BJ (cell line): ENCODE measurements at regions not wholly inside any gene's neighbourhood (a gene's known extent, or its start where the extent isn't known, plus 50 kb on each side); places are given as distances from the start of the nearest gene placed in this dataset.

Source experiments
- CTCF ChIA-PET: fragments of 350-600 bp; formaldehyde crosslinking; extraction: SDS; loops from one replicate; lab custom pipeline; 2021; ENCODE audit warnings: antibody characterized with exemption, inconsistent platforms; lab: Yijun Ruan, JAX
- POLR2A ChIA-PET: fragments of 300-600 bp; sonication (Branson Sonifier 250); formaldehyde crosslinking; extraction: SDS; loops from one replicate; lab custom pipeline; 2021; ENCODE audit warnings: antibody characterized with exemption; lab: Charles Lee
- DNase-seq: peaks from one replicate; pipeline ENCODE4 v3.0.0-alpha.2; 2011; ENCODE audit warnings: low read depth
- H3K27me3 ChIP-seq: 2 replicates; pipeline ENCODE4 v1.6.0; 2011; ENCODE audit warnings: low read length; ENCODE audit not compliant: control insufficient read depth, insufficient read depth
- H3K36me3 ChIP-seq: 2 replicates; pipeline ENCODE4 v1.5.1; 2011; ENCODE audit warnings: low read length; ENCODE audit not compliant: control insufficient read depth, insufficient read depth
- H3K4me3 ChIP-seq: 2 replicates; pipeline ENCODE4 v1.5.1; 2011; ENCODE audit warnings: low read depth, mild to moderate bottlenecking, control low read depth, low read length
- CTCF ChIP-seq: IDR thresholded peaks from 2 replicates; pipeline ENCODE4 v1.5.1; 2011; ENCODE audit warnings: low read depth, mild to moderate bottlenecking, control low read depth, inconsistent platforms, low read length, moderate library complexity; ENCODE audit not compliant: insufficient read depth

GRCh38 chr1:11590395-11590794, 63.8 kb downstream of the FBXO2 start:
- ChIA-PET CTCF (no interaction called here), POLR2A (no interaction called here)
- DNase-seq, result no peak
- TF ChIP-seq CTCF, result no peak
- peaks cover 2% of the 10 kb centered on the region; the same call in 1 of the 2 replicates for H3K27me3 ChIP-seq
- no peaks in the 10 kb centered on the region for H3K36me3 ChIP-seq
- H3K4me3 ChIP-seq, result no peak overlapping the region
